Panc1 (cell line): ENCODE measurements at regions not wholly inside any gene's neighbourhood (a gene's known extent, or its start where the extent isn't known, plus 50 kb on each side); places are given as distances from the start of the nearest gene placed in this dataset.

ENCODE experiments used
- ATAC-seq: fragments of 200-7000 bp; cut with Tn5 transposase; 2 replicates; pipeline ENCODE4 v1.9.1; 2020; ENCODE audit warnings: mild to moderate bottlenecking, moderate library complexity
- BruUV-seq: library from RNA; stranded (reverse); fragments of 400-500 nt; replicated peaks from 2 replicates; lab custom pipeline; 2021; lab: Mats Ljungman, UMichigan
- CTCF ChIA-PET: fragments of 300-600 bp; sonication (Branson Sonifier 250); formaldehyde crosslinking; loops from one replicate; lab custom pipeline; 2022; ENCODE audit warnings: antibody characterized with exemption; lab: Charles Lee
- POLR2A ChIA-PET: fragments of 300-600 bp; sonication (Branson Sonifier 250); formaldehyde crosslinking; loops from one replicate; lab custom pipeline; 2022; ENCODE audit warnings: antibody characterized with exemption; lab: Charles Lee
- DNase-seq: peaks from one replicate; pipeline ENCODE4 v3.0.0-alpha.2; 2010; ENCODE audit warnings: low read depth, low spot score
- H3K27ac ChIP-seq: 2 replicates; pipeline ENCODE4 v1.5.1; 2011; ENCODE audit warnings: mild to moderate bottlenecking, low read length, inconsistent platforms
- H3K27me3 ChIP-seq: fragments of 200-500 bp; sonication (Bioruptor generic); 2 replicates; pipeline ENCODE4 v1.6.0; 2014; ENCODE audit warnings: low read length, inconsistent platforms; ENCODE audit not compliant: control insufficient read depth, insufficient read depth
- H3K36me3 ChIP-seq: fragments of 200-500 bp; sonication (Bioruptor generic); 2 replicates; pipeline ENCODE4 v1.5.1; 2014; ENCODE audit warnings: inconsistent platforms, mild to moderate bottlenecking, low read length, moderate library complexity; ENCODE audit not compliant: control insufficient read depth, insufficient read depth
- H3K4me1 ChIP-seq: 2 replicates; pipeline ENCODE4 v1.5.1; 2011; ENCODE audit warnings: inconsistent platforms, mild to moderate bottlenecking, low read length, moderate library complexity; ENCODE audit not compliant: control insufficient read depth, insufficient read depth
- H3K4me3 ChIP-seq, 2 experiments: 2 replicates each; pipeline ENCODE4 v1.5.1; 2011 to 2012; ENCODE audit warnings: low read depth in 2 of 2, low read length in 2 of 2, mild to moderate bottlenecking in 2 of 2, inconsistent platforms in 1 of 2, moderate library complexity in 1 of 2
- H3K9me3 ChIP-seq: fragments of 200-500 bp; sonication (Bioruptor generic); 2 replicates; pipeline ENCODE4 v1.5.1; 2014; ENCODE audit warnings: low read depth, mild to moderate bottlenecking, inconsistent platforms, low read length, moderate library complexity; ENCODE audit not compliant: control insufficient read depth, insufficient read depth
- POLR2AphosphoS5 ChIP-seq: IDR thresholded peaks from 2 replicates; pipeline ENCODE4 v1.6.1; 2012; ENCODE audit warnings: mild to moderate bottlenecking, low read depth, low read length, moderate library complexity
- SIN3A ChIP-seq: IDR thresholded peaks from 2 replicates; pipeline ENCODE4 v1.6.1; 2012; ENCODE audit warnings: low read depth, mild to moderate bottlenecking, low read length, moderate library complexity, borderline replicate concordance; ENCODE audit not compliant: insufficient read depth
- TCF7L2 ChIP-seq: IDR thresholded peaks from 2 replicates; pipeline ENCODE4 v1.6.1; 2011; ENCODE audit warnings: mild to moderate bottlenecking, low read depth, low read length, inconsistent platforms
- in situ Hi-C: cut with HindIII; loops from 2 replicates; pipeline ENCODE4 v1.10.0; 2016; ENCODE audit warnings: low sequenced_read_pairs, low pct_unique_long_range_greater_than_20kb
- intact Hi-C: fragments of 100-400 bp; cut with micrococcal nuclease; formaldehyde crosslinking; loops from one replicate; pipeline ENCODE4 v1.10.0; 2022; ENCODE audit not compliant: unreplicated experiment
- TF ChIP-seq, protein P1 (sequence below), 2 experiments: IDR thresholded peaks; 2 replicates each; pipeline ENCODE4 v1.6.1; 2011 to 2012; ENCODE audit warnings: low read depth in 2 of 2, control low read depth in 1 of 2, low read length in 1 of 2, mild to moderate bottlenecking in 1 of 2, moderate library complexity in 1 of 2; ENCODE audit not compliant: insufficient read depth in 1 of 2
- TF ChIP-seq, protein P2 (sequence below): fragments of 450-650 bp; IDR thresholded peaks from 2 replicates; pipeline ENCODE4 v1.5.1; 2017; ENCODE audit warnings: mild to moderate bottlenecking

DNA sequence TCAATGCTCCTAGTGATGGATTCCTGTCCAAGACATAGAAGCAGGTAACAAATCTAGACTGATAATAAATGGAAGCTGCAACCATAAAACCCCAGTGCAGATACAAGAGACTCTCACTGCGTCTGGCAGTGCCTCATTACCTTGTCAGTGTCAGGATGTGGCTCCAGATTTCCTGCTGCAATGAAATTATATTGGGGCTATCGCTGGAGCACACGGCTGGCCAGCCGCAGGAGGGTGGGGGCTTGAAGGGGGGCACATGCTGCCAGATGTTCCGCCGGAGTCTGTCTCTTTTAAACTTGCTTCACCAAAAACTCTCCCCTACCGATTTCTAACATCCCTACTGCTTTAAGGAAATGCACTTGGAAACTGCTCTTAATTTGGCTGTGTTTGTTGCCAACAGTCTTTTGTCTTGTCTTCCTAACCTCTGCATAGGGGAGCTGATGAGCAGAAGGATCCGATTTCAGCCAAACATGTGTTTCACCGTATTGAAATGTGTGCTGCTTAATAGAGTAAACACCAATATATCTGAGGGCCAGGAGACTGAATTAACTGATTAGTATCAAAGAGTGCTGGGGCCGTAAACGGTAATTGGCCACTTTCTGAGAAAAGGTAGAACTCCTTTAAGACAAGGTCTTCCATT lies 102.2 kb upstream of the EXOC2 start:
- no TSS peak for BruUV-seq
- H3K36me3 ChIP-seq, result no peaks in the 10 kb centered on the region
- no peak overlapping the region for H3K4me3 ChIP-seq
- H3K27ac ChIP-seq, result no peak overlapping the region
- H3K9me3 ChIP-seq, result no peaks in the 10 kb centered on the region
- intact Hi-C loops, result loop anchor here (5.0 kb wide), 3 partner anchors 107 to 627 kb away; no protein-coding TSS in a partner anchor
- TF ChIP-seq SIN3A (no peak), TCF7L2 (no peak), POLR2AphosphoS5 (no peak)
- TF ChIP-seq, protein P1, sequence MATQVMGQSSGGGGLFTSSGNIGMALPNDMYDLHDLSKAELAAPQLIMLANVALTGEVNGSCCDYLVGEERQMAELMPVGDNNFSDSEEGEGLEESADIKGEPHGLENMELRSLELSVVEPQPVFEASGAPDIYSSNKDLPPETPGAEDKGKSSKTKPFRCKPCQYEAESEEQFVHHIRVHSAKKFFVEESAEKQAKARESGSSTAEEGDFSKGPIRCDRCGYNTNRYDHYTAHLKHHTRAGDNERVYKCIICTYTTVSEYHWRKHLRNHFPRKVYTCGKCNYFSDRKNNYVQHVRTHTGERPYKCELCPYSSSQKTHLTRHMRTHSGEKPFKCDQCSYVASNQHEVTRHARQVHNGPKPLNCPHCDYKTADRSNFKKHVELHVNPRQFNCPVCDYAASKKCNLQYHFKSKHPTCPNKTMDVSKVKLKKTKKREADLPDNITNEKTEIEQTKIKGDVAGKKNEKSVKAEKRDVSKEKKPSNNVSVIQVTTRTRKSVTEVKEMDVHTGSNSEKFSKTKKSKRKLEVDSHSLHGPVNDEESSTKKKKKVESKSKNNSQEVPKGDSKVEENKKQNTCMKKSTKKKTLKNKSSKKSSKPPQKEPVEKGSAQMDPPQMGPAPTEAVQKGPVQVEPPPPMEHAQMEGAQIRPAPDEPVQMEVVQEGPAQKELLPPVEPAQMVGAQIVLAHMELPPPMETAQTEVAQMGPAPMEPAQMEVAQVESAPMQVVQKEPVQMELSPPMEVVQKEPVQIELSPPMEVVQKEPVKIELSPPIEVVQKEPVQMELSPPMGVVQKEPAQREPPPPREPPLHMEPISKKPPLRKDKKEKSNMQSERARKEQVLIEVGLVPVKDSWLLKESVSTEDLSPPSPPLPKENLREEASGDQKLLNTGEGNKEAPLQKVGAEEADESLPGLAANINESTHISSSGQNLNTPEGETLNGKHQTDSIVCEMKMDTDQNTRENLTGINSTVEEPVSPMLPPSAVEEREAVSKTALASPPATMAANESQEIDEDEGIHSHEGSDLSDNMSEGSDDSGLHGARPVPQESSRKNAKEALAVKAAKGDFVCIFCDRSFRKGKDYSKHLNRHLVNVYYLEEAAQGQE (IDR thresholded peaks at IDR 0.05; ENCODE audit: insufficient read depth in 1 of 2, low read depth in 2 of 2, low read length in 1 of 2), result no peak
- TF ChIP-seq, protein P2, sequence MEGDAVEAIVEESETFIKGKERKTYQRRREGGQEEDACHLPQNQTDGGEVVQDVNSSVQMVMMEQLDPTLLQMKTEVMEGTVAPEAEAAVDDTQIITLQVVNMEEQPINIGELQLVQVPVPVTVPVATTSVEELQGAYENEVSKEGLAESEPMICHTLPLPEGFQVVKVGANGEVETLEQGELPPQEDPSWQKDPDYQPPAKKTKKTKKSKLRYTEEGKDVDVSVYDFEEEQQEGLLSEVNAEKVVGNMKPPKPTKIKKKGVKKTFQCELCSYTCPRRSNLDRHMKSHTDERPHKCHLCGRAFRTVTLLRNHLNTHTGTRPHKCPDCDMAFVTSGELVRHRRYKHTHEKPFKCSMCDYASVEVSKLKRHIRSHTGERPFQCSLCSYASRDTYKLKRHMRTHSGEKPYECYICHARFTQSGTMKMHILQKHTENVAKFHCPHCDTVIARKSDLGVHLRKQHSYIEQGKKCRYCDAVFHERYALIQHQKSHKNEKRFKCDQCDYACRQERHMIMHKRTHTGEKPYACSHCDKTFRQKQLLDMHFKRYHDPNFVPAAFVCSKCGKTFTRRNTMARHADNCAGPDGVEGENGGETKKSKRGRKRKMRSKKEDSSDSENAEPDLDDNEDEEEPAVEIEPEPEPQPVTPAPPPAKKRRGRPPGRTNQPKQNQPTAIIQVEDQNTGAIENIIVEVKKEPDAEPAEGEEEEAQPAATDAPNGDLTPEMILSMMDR, result no peak
- in situ Hi-C loops, result no loop called here
- ATAC-seq (no peak), DNase-seq (no peak)
- ChIA-PET POLR2A (no interaction called here), CTCF (no interaction called here)
- peaks cover 12% of the 10 kb centered on the region; the same call in 1 of the 2 replicates for H3K27me3 ChIP-seq
- H3K4me1 ChIP-seq, result no peaks in the 10 kb centered on the region

DNA sequence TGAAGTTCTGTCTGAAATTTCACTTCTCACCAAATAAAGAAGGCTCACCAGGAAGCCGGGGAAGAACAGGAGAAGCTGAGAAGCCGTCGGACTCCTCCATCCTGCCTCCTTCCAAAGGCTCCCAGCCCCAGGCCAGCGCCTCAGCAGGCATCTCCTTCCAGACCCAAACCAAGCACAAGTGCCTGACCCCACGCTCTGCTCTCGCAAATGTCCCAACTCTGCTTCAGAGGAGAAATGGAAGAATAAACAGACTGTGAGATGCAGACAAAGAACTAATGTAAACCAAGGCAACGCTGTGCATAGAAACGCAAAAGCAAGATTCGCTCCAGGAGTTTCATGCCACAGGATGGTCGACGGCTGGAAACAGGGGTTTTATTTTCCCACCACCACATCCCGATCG lies 100.3 kb upstream of the EXOC2 start:
- Histone ChIP-seq H3K4me1 (no peaks in the 10 kb centered on the region), H3K4me3 (no peak overlapping the region), H3K9me3 (no peaks in the 10 kb centered on the region), H3K27me3 (peaks cover 12% of the 10 kb centered on the region; the same call in 1 of the 2 replicates), H3K27ac (no peak overlapping the region), H3K36me3 (no peaks in the 10 kb centered on the region)
- CTCF ChIA-PET, result no interaction called here
- in situ Hi-C loops, result no loop called here
- intact Hi-C loops, result no loop called here
- no peak for DNase-seq
- POLR2A ChIA-PET, result no interaction called here
- ATAC-seq, result no peak
- BruUV-seq, result no TSS peak
- no peak for TF ChIP-seq POLR2AphosphoS5
- TF ChIP-seq, protein P1 (IDR thresholded peaks at IDR 0.05; ENCODE audit: insufficient read depth in 1 of 2, low read depth in 2 of 2, low read length in 1 of 2), result no peak
- TF ChIP-seq TCF7L2, result no peak
- TF ChIP-seq, protein P2, result no peak
- TF ChIP-seq SIN3A, result no peak
